ENCODE measurements at regions not wholly inside any gene's neighbourhood (a gene's known extent, or its start where the extent isn't known, plus 50 kb on each side); places are given as distances from the start of the nearest gene placed in this dataset.
"Not testable (repeated sequence)": the region's sequence is repeated elsewhere in the genome, so short reads cannot be mapped to it uniquely, and the experiment has no call there.

DNA sequence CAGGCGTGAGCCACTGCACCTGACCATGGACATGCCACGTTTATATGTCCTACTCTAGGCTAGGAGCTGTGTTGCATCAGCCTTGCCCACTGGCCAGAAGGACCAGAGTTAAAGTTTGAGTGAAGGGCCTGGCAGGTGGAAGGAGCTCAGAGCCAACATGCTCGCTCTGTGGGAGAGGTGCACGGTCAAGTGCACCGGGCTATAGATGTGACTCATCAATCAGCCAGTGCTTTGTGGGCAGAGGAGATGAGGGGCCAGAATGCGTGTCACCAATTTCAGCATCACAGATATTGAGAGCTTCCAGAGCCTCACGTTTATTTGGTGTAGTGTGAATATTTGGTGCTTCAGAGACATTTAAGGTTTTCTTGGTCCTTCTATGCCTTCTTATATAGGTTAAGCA lies 137.3 kb upstream of the KBTBD8 start:
- DNase-seq = no peak

DNA sequence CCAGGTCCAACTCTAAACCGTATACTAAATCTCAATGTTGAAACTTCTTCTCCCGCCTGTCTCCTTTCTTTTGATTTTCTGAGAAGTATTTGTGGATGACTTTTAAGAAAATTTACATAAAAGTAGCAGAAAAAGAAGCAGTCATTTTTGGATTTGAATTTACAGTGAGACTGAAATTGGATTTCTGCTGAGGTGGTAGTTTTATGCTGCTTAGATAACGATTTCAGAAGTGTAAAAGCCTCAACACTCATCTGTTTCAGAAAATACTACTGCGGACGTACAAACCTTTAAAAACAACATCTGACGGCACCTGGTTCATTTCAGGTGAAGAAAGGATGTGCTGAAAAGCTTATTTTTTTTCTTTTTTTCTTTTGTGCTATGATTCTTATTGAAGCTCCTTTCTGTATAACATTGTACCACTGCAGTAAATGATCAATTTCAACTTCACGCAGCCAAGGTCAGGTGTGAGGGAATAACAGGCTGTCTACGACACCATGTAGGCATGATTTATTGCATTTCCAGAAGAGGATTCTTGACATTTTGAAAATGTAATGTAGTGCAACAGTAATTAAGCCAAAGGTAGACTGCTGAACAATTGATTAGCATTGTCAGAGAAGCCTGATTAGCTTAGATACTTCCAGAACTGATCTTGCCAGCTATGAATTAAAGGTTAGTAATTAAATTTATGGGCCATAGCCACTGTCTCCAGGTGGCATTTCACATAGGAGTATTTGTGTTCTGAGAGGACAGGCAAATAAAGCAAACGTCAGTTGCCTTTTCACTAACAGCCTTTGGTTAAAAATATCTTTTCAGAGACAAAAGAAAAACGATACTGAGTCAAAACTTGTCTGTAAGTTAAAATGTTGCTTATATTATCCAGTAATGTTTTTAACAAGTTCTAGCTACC lies 134.6 kb upstream of the KBTBD8 start:
- no peak for DNase-seq

DNA sequence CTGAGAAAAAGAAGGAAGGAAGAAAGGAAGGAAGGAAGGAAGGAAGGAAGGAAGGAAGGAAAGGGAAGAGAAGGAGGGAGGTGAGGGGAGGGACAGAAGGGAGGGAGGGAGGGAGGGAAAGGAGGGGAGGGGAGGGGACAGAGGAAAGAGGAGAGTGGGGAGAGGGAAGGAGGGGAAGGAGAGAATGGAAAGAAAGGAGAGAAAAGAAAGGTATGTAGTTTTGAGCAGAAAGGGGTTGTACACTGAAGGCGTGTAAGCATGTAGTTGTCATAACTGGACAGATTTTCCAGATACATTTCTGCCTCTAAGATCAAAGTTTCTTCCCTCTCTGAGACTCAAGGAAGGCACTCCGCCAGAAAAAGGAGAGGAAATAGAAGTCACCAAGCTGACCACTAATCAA lies 113.4 kb upstream of the KBTBD8 start:
- DNase-seq = no peak

DNA sequence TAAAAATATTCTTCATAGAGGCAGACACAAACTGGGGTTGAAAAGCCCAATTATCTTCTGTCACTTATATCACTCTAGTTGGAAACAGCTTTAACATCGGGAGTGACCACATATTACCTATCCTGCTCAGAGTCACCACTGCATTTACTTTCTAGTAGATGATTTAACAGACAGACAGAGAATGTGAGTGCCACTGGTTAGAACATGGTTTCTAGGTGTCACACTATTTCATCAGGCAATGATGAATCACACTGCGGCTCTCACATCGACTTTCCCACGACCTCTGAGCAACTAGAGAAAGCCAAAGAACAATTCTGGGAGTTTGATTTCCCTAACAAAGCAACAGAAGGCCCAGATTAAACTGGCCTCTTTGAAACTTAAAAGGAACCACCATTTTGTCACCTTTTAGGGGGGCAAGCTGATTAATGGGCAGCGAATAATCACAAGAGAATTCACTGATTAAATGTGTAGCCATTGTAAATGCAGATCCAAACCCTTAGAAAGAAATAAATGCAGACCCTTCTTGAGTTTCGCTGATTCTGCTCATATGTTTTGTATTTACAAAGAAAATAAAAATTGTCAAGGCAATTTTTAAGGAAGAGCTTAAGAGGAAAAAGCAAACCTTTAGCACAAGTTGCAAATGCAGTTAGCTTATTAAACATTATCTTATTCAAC lies 112.6 kb upstream of the KBTBD8 start:
- DNase-seq = no peak

DNA sequence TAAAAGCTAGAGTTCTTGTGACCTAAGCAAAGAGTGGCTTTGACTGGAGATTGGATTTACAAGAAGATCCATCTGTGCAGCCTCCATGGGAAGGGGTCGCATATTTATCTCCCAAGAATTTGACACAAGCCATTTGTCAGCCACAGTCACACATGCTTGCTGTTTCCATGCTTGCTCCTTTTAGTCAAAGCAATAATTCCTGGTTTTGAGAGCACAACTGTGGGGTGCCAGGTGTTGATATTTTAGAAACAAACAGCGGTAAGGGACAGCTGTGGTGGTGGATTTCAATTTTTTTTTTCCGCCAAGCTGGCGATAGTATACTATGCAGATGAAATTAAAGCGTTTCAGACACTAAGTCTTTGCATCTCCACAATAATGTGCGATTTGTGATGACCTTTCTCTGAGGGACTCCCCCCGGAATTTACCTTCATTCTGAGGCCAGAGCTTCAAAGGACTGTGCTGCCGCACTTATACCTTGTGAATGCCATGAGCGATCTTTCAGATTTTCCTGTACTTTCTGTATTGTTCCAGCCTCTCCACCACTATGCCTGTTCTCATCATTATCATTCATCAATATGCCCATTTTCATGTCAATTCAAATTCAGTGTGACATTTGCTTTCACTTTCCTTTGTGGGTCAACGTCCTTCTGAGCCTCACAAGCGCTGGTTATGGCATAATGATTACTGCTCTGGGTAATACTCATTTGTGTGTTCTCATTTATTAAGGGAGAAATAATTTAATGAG lies 108.2 kb upstream of the KBTBD8 start:
- no peak for DNase-seq

DNA sequence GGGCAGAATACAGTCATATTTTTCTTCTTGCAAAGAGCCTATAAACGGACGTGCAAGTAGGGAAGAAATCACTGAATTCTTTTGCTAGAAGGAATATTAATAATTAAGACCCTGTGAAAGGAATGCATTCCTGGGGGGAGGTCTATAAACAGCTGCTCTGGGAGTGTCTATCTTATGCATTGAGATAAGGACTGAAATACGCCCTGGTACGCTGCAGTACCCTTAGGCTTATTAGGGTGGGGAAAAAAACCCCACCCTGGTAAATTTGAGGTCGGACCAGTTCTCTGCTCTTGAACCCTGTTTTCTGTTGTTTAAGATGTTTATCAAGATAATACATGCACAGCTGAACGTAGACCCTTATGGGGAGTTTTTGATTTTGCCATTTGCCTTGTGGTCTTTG lies 100.0 kb upstream of the KBTBD8 start:
- no peak for DNase-seq

DNA sequence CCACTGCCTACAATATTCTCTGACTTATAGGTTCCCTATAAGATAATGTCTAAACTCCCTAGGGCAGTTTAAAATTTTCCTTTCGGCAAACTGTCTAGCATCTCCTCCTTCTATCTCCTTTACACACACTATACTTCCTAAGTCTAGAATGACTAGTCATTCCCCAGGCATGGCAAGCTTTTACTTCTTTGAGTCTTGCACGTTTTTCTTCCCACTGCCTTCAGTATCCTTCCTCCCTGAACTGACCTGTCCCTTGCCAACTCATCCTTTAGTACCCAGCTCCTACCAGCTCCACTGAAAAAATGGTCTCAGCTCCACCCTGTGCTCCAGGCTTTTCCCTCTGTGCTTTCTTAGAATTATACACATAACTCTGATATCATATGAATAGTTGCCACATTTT lies 93.8 kb upstream of the KBTBD8 start:
- no peak for DNase-seq

DNA sequence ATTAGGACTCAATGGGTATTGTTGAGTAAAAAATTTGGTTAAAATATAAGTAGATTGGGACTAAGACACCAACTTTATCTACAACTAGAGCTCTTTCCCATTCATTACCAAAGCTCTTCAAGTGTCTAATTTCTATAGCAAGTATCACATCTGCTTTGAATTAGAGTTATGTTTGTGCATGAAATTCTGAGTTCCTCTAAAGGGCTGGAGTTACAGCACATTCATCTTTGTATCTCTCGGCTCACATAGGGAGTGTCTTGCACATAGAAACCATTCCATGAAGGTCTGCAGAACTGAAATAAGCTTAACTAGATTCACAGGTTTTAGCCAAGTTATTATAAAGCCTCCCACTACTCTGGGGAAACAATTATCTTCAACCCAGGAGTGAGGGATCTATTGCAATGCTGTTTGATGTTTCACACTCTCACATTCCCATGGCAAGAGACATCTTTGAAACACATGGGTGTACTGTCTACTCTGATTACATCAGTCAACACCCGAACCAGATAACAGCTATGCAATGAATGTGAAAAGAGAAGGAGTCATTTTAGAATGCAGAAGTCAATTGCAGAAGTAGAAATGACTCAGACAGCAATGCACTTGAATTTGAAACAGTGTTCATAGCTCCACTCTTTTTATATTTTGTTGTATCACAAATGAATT lies 93.1 kb upstream of the KBTBD8 start:
- DNase-seq = no peak

DNA sequence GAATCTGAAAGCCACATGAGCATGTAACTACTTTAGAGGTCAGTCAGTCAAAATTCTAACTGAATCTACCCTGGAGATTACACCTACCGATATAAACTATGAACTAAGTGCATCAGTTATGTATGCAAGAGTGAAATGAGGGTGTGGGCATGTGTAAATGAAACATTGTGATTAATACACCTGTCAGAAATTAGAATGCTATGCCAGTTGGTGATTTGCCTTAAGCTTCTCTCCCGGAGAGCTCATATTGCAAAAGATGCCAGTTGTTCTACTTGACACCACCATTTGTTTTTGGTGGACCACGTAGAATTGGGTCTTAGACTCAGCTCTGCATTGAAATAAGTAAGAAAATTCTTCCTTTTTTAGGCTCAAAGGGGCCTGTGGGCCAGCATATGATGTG lies 91.0 kb upstream of the KBTBD8 start:
- no peak for DNase-seq

DNA sequence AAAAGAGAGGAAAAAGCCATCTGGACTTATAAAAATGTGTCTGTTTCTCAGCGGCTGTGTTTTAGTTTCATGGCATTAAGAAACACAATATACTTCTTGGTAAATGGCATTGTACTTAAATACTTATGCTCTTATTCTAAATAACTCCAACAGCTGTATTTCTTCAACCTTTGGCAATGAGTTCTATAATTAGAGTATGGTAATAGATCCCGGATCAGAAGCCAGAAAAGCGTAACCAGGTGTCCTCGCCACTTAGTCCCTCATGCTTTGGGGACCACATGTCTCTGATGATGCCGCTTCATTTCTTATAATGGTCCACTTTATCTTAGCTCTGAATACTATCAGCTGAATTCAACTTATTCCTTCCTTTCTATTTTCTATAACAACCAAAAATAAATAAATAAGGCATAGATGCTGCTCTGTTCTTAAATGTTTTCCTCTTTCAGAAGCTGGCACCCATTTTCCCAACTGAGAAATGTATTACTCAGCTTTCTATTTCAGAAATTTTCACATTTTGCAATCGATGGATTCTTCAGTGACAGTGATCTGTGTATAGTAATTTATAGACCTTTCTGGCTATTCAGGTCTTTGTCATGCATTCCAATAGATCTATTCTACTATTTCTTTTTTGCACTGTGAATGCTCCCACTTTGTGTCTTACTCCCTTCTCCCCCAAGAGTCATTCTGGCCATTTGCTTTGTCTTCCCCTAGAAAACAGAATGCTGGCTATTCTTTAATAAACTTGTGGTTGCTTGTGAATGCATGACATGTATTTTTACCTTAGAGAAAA lies 87.6 kb upstream of the KBTBD8 start:
- DNase-seq = no peak

DNA sequence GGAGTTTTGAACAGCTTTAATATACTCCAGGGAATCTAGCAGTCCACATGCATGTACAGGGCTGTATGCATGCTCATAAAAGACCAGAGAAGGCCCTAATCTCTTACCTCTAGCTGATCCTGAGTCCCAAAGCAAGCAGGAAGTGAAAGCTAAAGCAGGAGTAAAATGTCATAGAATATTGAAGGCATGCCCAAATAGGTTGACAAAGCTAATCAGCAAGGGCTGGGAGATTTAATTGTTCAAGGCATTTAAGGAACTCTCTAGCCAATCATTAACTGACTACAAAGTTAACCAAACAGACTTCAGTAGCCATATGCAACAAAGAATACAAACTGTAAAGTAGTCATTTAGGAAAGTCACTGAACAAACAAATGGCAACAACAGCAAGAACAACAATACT lies 85.8 kb upstream of the KBTBD8 start:
- DNase-seq = no peak

DNA sequence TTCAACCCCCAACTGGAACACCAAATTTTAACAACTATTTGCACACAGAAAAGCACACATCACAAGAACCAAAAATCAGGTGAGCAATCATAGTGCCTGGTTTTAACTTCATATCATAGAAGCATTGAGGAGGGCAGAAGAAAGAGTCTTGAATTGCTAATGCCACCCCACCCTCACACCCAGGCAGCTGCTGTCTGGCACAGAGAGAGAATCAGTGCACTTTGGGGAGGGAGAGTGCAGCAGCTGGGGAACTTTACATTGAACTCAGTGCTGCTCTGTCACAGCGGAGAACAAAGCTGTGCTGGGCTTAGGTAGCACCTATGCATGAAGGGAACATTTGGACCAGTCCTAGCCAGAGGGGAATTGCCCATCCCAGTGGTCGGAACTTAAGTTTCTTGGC lies 76.0 kb upstream of the KBTBD8 start:
- DNase-seq = no peak

DNA sequence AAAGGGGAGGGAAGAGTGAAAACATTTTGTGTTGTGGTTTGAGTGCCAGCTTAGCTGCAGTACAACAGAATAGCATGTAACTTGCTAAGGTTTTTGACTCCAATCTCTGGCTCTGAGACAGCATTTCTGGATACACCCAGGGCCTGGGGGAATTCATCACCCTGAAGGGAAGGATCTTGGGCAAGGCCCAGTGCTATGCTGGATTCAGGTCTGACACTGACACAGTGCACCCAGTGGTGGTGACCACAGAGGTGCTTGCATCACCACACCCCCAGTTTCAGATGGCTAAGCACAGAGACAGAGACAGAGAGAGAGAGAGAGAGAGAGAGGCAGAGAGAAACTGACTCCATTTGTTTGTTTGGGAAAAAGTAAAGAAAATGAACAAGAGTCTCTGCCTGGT lies 74.1 kb upstream of the KBTBD8 start:
- no peak for DNase-seq

DNA sequence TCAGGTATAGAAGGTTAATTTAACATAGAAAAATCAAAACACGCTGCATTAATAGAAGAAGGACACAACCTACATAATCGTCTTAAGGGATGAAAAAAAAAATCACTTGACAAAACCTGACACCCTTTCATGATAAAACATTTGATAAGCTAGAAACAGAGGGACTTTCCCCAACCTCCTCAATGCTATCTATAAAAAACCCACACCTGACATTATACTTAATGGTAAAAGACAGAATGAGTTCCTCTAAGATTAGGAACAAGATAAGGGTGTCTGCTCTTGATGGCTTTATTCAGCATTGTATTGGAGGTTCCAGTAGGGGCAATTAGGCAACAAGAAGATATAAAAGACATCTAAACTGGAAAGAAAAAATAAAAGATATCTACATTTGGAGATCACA lies 69.9 kb upstream of the KBTBD8 start:
- no peak for DNase-seq

DNA sequence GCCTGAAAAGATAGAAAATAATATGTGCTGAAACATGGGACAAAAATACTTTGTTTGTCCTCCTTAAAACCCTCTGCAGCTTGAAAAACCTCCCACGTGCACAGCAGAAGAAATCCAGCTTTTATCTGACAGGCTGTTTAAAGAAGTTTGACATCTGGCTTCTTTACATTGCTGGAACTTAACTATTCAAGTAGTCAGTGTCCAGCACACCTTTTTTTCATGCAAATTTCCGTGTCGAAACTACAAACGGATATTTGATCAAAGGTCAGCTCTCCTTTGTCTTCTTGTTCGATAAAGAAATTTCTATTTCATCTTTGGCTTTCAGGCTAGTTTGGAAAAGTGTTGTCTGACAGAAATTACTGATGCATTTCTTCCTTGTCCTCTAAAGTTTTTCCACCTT lies 66.8 kb upstream of the KBTBD8 start:
- no peak for DNase-seq

DNA sequence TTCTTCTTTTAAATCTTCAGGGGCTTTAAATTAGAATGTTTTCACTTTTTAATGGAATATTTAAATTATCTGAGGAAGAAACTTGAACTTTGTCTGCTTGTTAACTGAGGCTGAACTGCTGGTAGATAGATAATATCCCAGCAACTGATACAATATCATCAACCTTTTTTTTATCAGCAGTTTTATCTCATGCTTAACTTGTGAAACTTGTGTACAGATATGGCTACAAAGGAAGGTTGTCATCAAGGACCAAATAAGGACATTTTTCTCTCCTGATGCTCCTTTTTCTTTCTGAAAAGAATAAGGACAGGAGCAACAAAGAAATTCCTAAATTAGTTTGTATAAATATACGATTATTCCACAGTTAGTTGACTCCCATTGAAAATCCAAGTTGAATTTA lies 66.4 kb upstream of the KBTBD8 start:
- DNase-seq = no peak

DNA sequence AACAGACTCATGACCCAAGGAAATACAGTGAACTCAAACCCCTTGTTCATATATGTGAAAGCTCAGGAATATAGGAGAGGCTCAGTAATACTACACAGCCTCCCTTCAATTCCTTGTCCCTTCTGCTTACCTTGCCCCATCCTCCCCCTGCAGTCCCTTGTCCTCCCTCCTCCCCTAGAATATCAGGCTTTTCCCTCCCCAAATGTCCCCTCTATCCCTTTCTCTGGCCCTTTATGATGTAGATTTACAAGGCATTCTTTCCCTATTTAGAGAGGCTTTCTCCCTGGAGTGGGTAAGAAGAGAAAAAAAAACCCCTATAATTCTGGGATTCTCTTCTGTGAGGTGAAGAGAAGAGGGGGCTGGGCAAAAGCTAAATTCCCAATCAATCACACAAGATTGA lies 64.9 kb upstream of the KBTBD8 start:
- no peak for DNase-seq

DNA sequence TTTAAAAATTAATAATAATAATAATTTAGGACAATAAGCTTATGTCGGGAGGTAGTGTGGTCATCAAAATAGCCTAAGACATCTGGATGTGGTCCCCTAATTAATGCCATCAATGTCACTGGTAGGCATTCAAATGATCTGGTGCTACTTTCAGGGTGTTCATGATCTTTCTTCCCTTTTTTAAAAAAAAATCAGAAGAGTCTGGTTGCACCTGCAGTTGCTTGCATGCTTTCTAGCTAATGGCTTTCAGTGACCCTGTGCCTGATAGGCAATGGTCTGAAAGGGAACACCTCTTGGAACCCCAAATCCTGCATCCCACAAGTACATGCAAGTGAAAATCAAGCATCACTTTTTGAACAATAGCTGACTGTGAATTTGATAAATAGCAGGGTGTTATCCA lies 64.1 kb upstream of the KBTBD8 start:
- DNase-seq = no peak

DNA sequence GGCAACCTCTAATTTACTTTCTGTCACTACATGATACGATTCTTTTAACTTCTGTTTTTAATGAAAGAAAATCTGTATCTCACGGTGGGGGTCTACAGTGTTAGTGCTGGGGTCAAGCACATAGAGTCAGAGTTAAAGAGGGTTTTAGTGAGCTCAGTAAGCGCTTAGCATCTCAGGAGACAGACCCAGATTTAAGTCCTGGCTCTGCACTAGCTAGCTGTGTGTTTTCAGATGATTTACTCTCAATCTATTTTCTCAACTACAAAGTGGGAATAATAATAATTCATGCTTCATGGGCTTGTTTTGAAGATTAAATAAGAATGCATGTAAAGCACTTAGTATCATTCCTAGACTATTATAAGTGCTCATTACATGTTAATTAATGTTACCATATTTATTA lies 63.4 kb upstream of the KBTBD8 start:
- no peak for DNase-seq

DNA sequence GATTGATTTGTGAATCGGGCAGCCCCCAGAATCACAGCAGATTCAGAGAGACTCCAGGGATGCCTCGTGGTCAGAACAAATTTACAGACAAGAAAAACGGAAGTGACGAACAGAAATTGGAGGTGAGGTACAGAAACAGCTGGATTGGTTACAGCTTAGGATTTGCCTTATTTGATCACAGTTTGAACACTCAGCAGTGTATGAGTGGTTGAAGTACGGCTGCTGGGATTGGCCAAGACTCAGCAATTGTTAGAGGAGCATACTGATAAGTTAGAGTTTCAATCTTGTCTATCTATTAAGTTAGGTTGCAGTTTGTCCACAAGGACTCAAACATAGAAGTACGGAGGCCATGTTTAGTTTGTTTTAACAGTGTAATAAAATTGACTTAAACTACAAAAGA lies 61.1 kb upstream of the KBTBD8 start:
- DNase-seq = not testable (repeated sequence)

DNA sequence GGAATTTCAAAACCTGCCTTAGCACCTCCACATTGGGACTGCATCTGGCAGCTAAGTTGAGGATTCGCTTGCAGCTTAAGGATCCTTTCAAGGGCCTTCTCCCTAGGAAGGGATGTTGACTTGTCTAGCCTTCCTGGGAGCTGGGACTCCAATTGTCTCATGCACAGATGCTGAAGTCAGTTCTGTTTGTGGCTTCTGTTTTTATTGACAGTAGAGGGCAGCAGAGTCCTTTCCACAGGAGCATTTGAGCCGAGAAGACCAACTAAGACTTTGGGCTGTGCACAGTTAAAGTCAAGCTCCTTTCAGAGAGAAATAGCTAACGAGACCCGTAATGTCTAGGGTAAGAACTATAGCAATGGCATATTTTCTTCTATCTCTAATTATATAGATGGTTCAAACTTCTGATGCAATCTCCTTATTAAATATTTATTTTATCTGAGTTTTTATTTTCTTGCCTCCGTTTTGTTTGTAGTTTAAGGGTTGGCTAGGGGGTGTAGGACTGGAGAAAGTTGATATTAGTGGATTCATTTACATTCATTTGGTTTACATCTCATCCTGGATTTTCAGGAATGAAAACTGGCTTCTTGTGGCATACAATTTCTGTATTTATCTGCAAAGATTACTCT lies 59.7 kb upstream of the KBTBD8 start:
- peak; percentile 53 for DNase-seq

DNA sequence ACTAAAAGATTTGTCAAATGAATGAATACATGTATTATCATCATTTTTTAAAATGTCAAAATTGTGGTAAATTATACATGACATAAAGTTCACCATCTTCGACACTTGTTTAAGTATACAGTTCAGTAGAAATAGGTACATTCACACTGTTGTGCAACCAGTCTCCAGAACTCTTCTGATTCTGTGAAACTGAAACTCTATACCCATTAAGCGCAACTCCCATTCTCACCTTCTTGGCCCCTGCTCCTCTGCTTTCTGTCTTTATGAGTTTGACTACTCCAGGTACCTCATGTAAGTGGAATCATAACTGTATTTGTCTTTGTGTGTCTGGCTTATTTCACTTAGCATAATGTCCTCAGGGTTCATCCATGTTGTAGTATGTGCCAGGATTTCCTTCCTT lies 50.1 kb upstream of the KBTBD8 start:
- DNase-seq = no peak

Measured in femur (tissue), 1 donor.